ENCODE measurements at regions not wholly inside any gene's neighbourhood (a gene's known extent, or its start where the extent isn't known, plus 50 kb on each side); places are given as distances from the start of the nearest gene placed in this dataset.

- ATAC-seq = peak; percentile 45 to 59 (median 56)
- peak overlapping the region in 1 of 3 donors; percentile 76 for H3K27ac ChIP-seq
These were observed 110.1 kb downstream of the RPL27A start for GRCh38 chr11:8792710-8793109.

GRCh38 chr11:8793114-8793777 is 110.7 kb downstream of the RPL27A start:
- 16% methylated on average over 4 of the region's 4 CpGs for WGBS (ENCODE audit: insufficient coverage, low coverage, low lambda C conversion rate, missing lambda C conversion rate)
- intact Hi-C loops (cut with DNase I) = no loop called here
- no peaks in the 10 kb centered on the region for H3K36me3 ChIP-seq
- ATAC-seq = peak; percentile 53 to 75 (median 62)
- no peak for DNase-seq
- H3K4me1 ChIP-seq = peaks cover 0 to 45% (median 7%) of the 10 kb centered on the region in 4 donors
- H3K27me3 ChIP-seq = no peaks in the 10 kb centered on the region
- peak overlapping the region; percentile 15 to 64 (median 58) for H3K4me3 ChIP-seq
- peak overlapping the region in 2 of 3 donors; percentile 76 to 77 for H3K27ac ChIP-seq
- H3K9me3 ChIP-seq = no peaks in the 10 kb centered on the region
- TF ChIP-seq CTCF (IDR thresholded peaks at IDR 0.05) (no peak), POLR2A (IDR thresholded peaks at IDR 0.05) (no peak)

More at GRCh38 chr11:8792710-8793109, 110.1 kb downstream of the RPL27A start:
- Histone ChIP-seq H3K4me3 (peak overlapping the region in 2 of 3 donors; percentile 58 to 64), H3K36me3 (no peaks in the 10 kb centered on the region), H3K27me3 (no peaks in the 10 kb centered on the region), H3K4me1 (peaks cover 0 to 45% (median 7%) of the 10 kb centered on the region in 4 donors), H3K9me3 (no peaks in the 10 kb centered on the region)
- 23% methylated on average over 3 of the region's 3 CpGs for WGBS (ENCODE audit: insufficient coverage, low coverage, low lambda C conversion rate, missing lambda C conversion rate)
- no peak for TF ChIP-seq CTCF (IDR thresholded peaks at IDR 0.05)
- DNase-seq = no peak
- intact Hi-C loops (cut with DNase I) = no loop called here

- peak overlapping the region; percentile 15 to 64 (median 58) for H3K4me3 ChIP-seq
- TF ChIP-seq CTCF (IDR thresholded peaks at IDR 0.05) (no peak), POLR2A (IDR thresholded peaks at IDR 0.05) (no peak)
- whole genome bisulfite sequencing (ENCODE audit: insufficient coverage, low coverage, low lambda C conversion rate, missing lambda C conversion rate) = 28% methylated on average over 6 of the region's 6 CpGs
- H3K27ac ChIP-seq = peak overlapping the region; percentile 27 to 77 (median 76)
- no peaks in the 10 kb centered on the region for H3K9me3 ChIP-seq
- H3K4me1 ChIP-seq = peaks cover 0 to 45% (median 7%) of the 10 kb centered on the region in 4 donors
- ATAC-seq = peak; percentile 54 to 61 (median 57)
- no peaks in the 10 kb centered on the region for H3K36me3 ChIP-seq
- intact Hi-C loops (cut with DNase I) = no loop called here
- H3K27me3 ChIP-seq = no peaks in the 10 kb centered on the region
- DNase-seq = peak in 1 of 3 donors; percentile 57
These were observed 111.5 kb downstream of the RPL27A start for GRCh38 chr11:8794126-8794525.

- H3K4me3 ChIP-seq = peak overlapping the region; percentile 15 to 64 (median 58)
- no peaks in the 10 kb centered on the region for H3K36me3 ChIP-seq
- H3K27me3 ChIP-seq = no peaks in the 10 kb centered on the region
- DNase-seq (peak; percentile 66 to 87 (median 78)), ATAC-seq (peak; percentile 88 to 96 (median 91))
- peak; percentile 59 for TF ChIP-seq POLR2A (IDR thresholded peaks at IDR 0.05)
- TF ChIP-seq CTCF (IDR thresholded peaks at IDR 0.05) = peak; percentile 45 to 84 (median 74)
- 24% methylated on average over 2 of the region's 2 CpGs for WGBS (ENCODE audit: insufficient coverage, low coverage, low lambda C conversion rate, missing lambda C conversion rate)
- H3K4me1 ChIP-seq = peaks cover 0 to 45% (median 7%) of the 10 kb centered on the region in 4 donors
- peak overlapping the region; percentile 27 to 77 (median 76) for H3K27ac ChIP-seq
- intact Hi-C loops (cut with DNase I) = no loop called here
- H3K9me3 ChIP-seq = no peaks in the 10 kb centered on the region
These were observed 112.1 kb downstream of the RPL27A start for GRCh38 chr11:8794677-8795103.

All from right lobe of liver (tissue), 6 donors.